DMS153 treated with DMSO at 0.1 percent for 48 hours (cell line): ENCODE measurements at regions not wholly inside any gene's neighbourhood (a gene's known extent, or its start where the extent isn't known, plus 50 kb on each side); places are given as distances from the start of the nearest gene placed in this dataset.
A peak's percentile ranks its signal among the peaks of the same experiment; 100 is the strongest.

ENCODE experiments used
- DNase-seq: peaks from one replicate; lab custom pipeline; 2025; ENCODE audit not compliant: unreplicated experiment; lab: John Stamatoyannopoulos, UW

- DNase-seq = no peak
These were observed 627.0 kb upstream of the TBL1XR1 start for GRCh38 chr3:177824190-177824786.

- DNase-seq = no peak
These were observed 627.6 kb upstream of the TBL1XR1 start for GRCh38 chr3:177824841-177825240.

GRCh38 chr3:177826253-177826652, 629.0 kb upstream of the TBL1XR1 start:
- no peak for DNase-seq

GRCh38 chr3:177827511-177828207, 630.4 kb upstream of the TBL1XR1 start:
- no peak for DNase-seq

GRCh38 chr3:177828208-177828565, 630.9 kb upstream of the TBL1XR1 start:
- DNase-seq = no peak

- DNase-seq = peak; percentile 47
These were observed 633.1 kb upstream of the TBL1XR1 start for GRCh38 chr3:177830411-177830849.

GRCh38 chr3:177831361-177831760, 634.1 kb upstream of the TBL1XR1 start:
- no peak for DNase-seq

- no peak for DNase-seq
These were observed 635.6 kb upstream of the TBL1XR1 start for GRCh38 chr3:177832880-177833279.

- peak; percentile 88 for DNase-seq
These were observed 636.0 kb upstream of the TBL1XR1 start for GRCh38 chr3:177833332-177833731.

GRCh38 chr3:177835008-177835407, 637.7 kb upstream of the TBL1XR1 start:
- DNase-seq = peak; percentile 86

GRCh38 chr3:177835917-177836316, 638.6 kb upstream of the TBL1XR1 start:
- no peak for DNase-seq

GRCh38 chr3:177836671-177837070, 639.4 kb upstream of the TBL1XR1 start:
- no peak for DNase-seq

- DNase-seq = no peak
These were observed 640.8 kb upstream of the TBL1XR1 start for GRCh38 chr3:177837951-177838655.

- no peak for DNase-seq
These were observed 641.6 kb upstream of the TBL1XR1 start for GRCh38 chr3:177838766-177839350.

- no peak for DNase-seq
These were observed 645.0 kb upstream of the TBL1XR1 start for GRCh38 chr3:177842302-177842701.

- no peak for DNase-seq
These were observed 645.8 kb upstream of the TBL1XR1 start for GRCh38 chr3:177842743-177843734.

- no peak for DNase-seq
These were observed 654.9 kb upstream of the TBL1XR1 start for GRCh38 chr3:177852001-177852807.

- DNase-seq = no peak
These were observed 657.7 kb upstream of the TBL1XR1 start for GRCh38 chr3:177855021-177855420.

GRCh38 chr3:177860184-177860583, 662.9 kb upstream of the TBL1XR1 start:
- DNase-seq = no peak

GRCh38 chr3:177862962-177863491, 665.7 kb upstream of the TBL1XR1 start:
- no peak for DNase-seq
